ENCODE measurements at regions not wholly inside any gene's neighbourhood (a gene's known extent, or its start where the extent isn't known, plus 50 kb on each side); places are given as distances from the start of the nearest gene placed in this dataset.
A peak's percentile ranks its signal among the peaks of the same experiment; 100 is the strongest.
"Not testable (repeated sequence)": the region's sequence is repeated elsewhere in the genome, so short reads cannot be mapped to it uniquely, and the experiment has no call there.

- H3K36me3 ChIP-seq (ENCODE audit: control insufficient read depth, insufficient read depth, low read length); H3K9me3 ChIP-seq (ENCODE audit: control insufficient read depth, insufficient read depth, low read length); H3K4me3 ChIP-seq (ENCODE audit: low read depth, low read length); DNase-seq (ENCODE audit: low read depth in 4 of 6, low spot score in 6 of 6); H3K27ac ChIP-seq (ENCODE audit: low read depth, low read length); H3K4me1 ChIP-seq (ENCODE audit: control insufficient read depth, insufficient read depth, low read length); H3K27me3 ChIP-seq (ENCODE audit: control insufficient read depth, insufficient read depth, low read length): not testable (repeated sequence)
- 71% methylated on average over 1 of the region's 1 CpG for WGBS (ENCODE audit: insufficient coverage)
Observed at GRCh38 chr4:138332415-138332814, 90.3 kb upstream of the SLC7A11 start.

- Histone ChIP-seq H3K27ac (ENCODE audit: low read depth, low read length) (peak overlapping the region; percentile 12), H3K9me3 (ENCODE audit: control insufficient read depth, insufficient read depth, low read length) (no peaks in the 10 kb centered on the region), H3K4me1 (ENCODE audit: control insufficient read depth, insufficient read depth, low read length) (no peaks in the 10 kb centered on the region), H3K27me3 (ENCODE audit: control insufficient read depth, insufficient read depth, low read length) (no peaks in the 10 kb centered on the region), H3K36me3 (ENCODE audit: control insufficient read depth, insufficient read depth, low read length) (no peaks in the 10 kb centered on the region), H3K4me3 (ENCODE audit: low read depth, low read length) (no peak overlapping the region)
- peak in 1 of 6 donors; percentile 68 for DNase-seq (ENCODE audit: low read depth in 4 of 6, low spot score in 6 of 6)
- WGBS (ENCODE audit: insufficient coverage): no CpG with 5 or more reads among the region's 2 CpGs
Observed at GRCh38 chr4:138330531-138330930, 88.4 kb upstream of the SLC7A11 start.

- Histone ChIP-seq H3K9me3 (ENCODE audit: control insufficient read depth, insufficient read depth, low read length) (no peaks in the 10 kb centered on the region), H3K27ac (ENCODE audit: low read depth, low read length) (peak overlapping the region; percentile 12), H3K27me3 (ENCODE audit: control insufficient read depth, insufficient read depth, low read length) (no peaks in the 10 kb centered on the region), H3K4me1 (ENCODE audit: control insufficient read depth, insufficient read depth, low read length) (no peaks in the 10 kb centered on the region), H3K4me3 (ENCODE audit: low read depth, low read length) (no peak overlapping the region), H3K36me3 (ENCODE audit: control insufficient read depth, insufficient read depth, low read length) (no peaks in the 10 kb centered on the region)
- 72% methylated on average over 4 of the region's 6 CpGs for WGBS (ENCODE audit: insufficient coverage)
- no peak for DNase-seq (ENCODE audit: low read depth in 4 of 6, low spot score in 6 of 6)
Observed at GRCh38 chr4:138329506-138330070, 87.4 kb upstream of the SLC7A11 start.

- no CpG with 5 or more reads among the region's 1 CpG for WGBS (ENCODE audit: insufficient coverage)
- peak in 1 of 6 donors; percentile 22 for DNase-seq (ENCODE audit: low read depth in 4 of 6, low spot score in 6 of 6)
- no peak overlapping the region for H3K27ac ChIP-seq (ENCODE audit: low read depth, low read length)
- no peaks in the 10 kb centered on the region for H3K27me3 ChIP-seq (ENCODE audit: control insufficient read depth, insufficient read depth, low read length)
- no peaks in the 10 kb centered on the region for H3K36me3 ChIP-seq (ENCODE audit: control insufficient read depth, insufficient read depth, low read length)
- H3K4me1 ChIP-seq (ENCODE audit: control insufficient read depth, insufficient read depth, low read length): no peaks in the 10 kb centered on the region
- no peak overlapping the region for H3K4me3 ChIP-seq (ENCODE audit: low read depth, low read length)
- no peaks in the 10 kb centered on the region for H3K9me3 ChIP-seq (ENCODE audit: control insufficient read depth, insufficient read depth, low read length)
Observed at GRCh38 chr4:138327338-138327737, 85.2 kb upstream of the SLC7A11 start.

- H3K4me1 ChIP-seq (ENCODE audit: control insufficient read depth, insufficient read depth, low read length): no peaks in the 10 kb centered on the region
Observed at GRCh38 chr4:138320831-138321230, 78.7 kb upstream of the SLC7A11 start.

GRCh38 chr4:138320030-138320429, 77.9 kb upstream of the SLC7A11 start:
- no peaks in the 10 kb centered on the region for H3K4me1 ChIP-seq (ENCODE audit: control insufficient read depth, insufficient read depth, low read length)
- no peaks in the 10 kb centered on the region for H3K27me3 ChIP-seq (ENCODE audit: control insufficient read depth, insufficient read depth, low read length)
- H3K4me3 ChIP-seq (ENCODE audit: low read depth, low read length): no peak overlapping the region
- no peaks in the 10 kb centered on the region for H3K9me3 ChIP-seq (ENCODE audit: control insufficient read depth, insufficient read depth, low read length)
- WGBS (ENCODE audit: insufficient coverage): no CpG with 5 or more reads among the region's 1 CpG
- peak overlapping the region; percentile 45 for H3K27ac ChIP-seq (ENCODE audit: low read depth, low read length)
- no peak for DNase-seq (ENCODE audit: low read depth in 4 of 6, low spot score in 6 of 6)
- H3K36me3 ChIP-seq (ENCODE audit: control insufficient read depth, insufficient read depth, low read length): no peaks in the 10 kb centered on the region

More at GRCh38 chr4:138320831-138321230, 78.7 kb upstream of the SLC7A11 start:
- no CpG with 5 or more reads among the region's 1 CpG for WGBS (ENCODE audit: insufficient coverage)
- Histone ChIP-seq H3K9me3 (ENCODE audit: control insufficient read depth, insufficient read depth, low read length) (no peaks in the 10 kb centered on the region), H3K36me3 (ENCODE audit: control insufficient read depth, insufficient read depth, low read length) (no peaks in the 10 kb centered on the region), H3K27ac (ENCODE audit: low read depth, low read length) (peak overlapping the region; percentile 35), H3K27me3 (ENCODE audit: control insufficient read depth, insufficient read depth, low read length) (no peaks in the 10 kb centered on the region), H3K4me3 (ENCODE audit: low read depth, low read length) (no peak overlapping the region)
- peak in 4 of 6 donors; percentile 17 to 76 (median 46) for DNase-seq (ENCODE audit: low read depth in 4 of 6, low spot score in 6 of 6)

- Histone ChIP-seq H3K9me3 (ENCODE audit: control insufficient read depth, insufficient read depth, low read length) (no peaks in the 10 kb centered on the region), H3K27ac (ENCODE audit: low read depth, low read length) (peak overlapping the region; percentile 4), H3K4me1 (ENCODE audit: control insufficient read depth, insufficient read depth, low read length) (no peaks in the 10 kb centered on the region), H3K36me3 (ENCODE audit: control insufficient read depth, insufficient read depth, low read length) (no peaks in the 10 kb centered on the region), H3K27me3 (ENCODE audit: control insufficient read depth, insufficient read depth, low read length) (no peaks in the 10 kb centered on the region), H3K4me3 (ENCODE audit: low read depth, low read length) (no peak overlapping the region)
- DNase-seq (ENCODE audit: low read depth in 4 of 6, low spot score in 6 of 6): peak in 5 of 6 donors; percentile 7 to 62 (median 38)
- WGBS (ENCODE audit: insufficient coverage): 29% methylated on average over 4 of the region's 4 CpGs
Observed at GRCh38 chr4:138317175-138317748, 75.1 kb upstream of the SLC7A11 start.

GRCh38 chr4:138312536-138312911, 70.4 kb upstream of the SLC7A11 start:
- H3K9me3 ChIP-seq (ENCODE audit: control insufficient read depth, insufficient read depth, low read length): no peaks in the 10 kb centered on the region
- no peaks in the 10 kb centered on the region for H3K27me3 ChIP-seq (ENCODE audit: control insufficient read depth, insufficient read depth, low read length)
- H3K36me3 ChIP-seq (ENCODE audit: control insufficient read depth, insufficient read depth, low read length): no peaks in the 10 kb centered on the region
- H3K27ac ChIP-seq (ENCODE audit: low read depth, low read length): no peak overlapping the region
- H3K4me1 ChIP-seq (ENCODE audit: control insufficient read depth, insufficient read depth, low read length): no peaks in the 10 kb centered on the region
- no peak for DNase-seq (ENCODE audit: low read depth in 4 of 6, low spot score in 6 of 6)
- no peak overlapping the region for H3K4me3 ChIP-seq (ENCODE audit: low read depth, low read length)
- WGBS (ENCODE audit: insufficient coverage): no CpG with 5 or more reads among the region's 1 CpG

GRCh38 chr4:138311771-138312535, 69.8 kb upstream of the SLC7A11 start:
- Histone ChIP-seq H3K36me3 (ENCODE audit: control insufficient read depth, insufficient read depth, low read length) (no peaks in the 10 kb centered on the region), H3K27me3 (ENCODE audit: control insufficient read depth, insufficient read depth, low read length) (no peaks in the 10 kb centered on the region), H3K4me3 (ENCODE audit: low read depth, low read length) (no peak overlapping the region), H3K9me3 (ENCODE audit: control insufficient read depth, insufficient read depth, low read length) (no peaks in the 10 kb centered on the region), H3K27ac (ENCODE audit: low read depth, low read length) (no peak overlapping the region), H3K4me1 (ENCODE audit: control insufficient read depth, insufficient read depth, low read length) (no peaks in the 10 kb centered on the region)
- no CpG with 5 or more reads among the region's 4 CpGs for WGBS (ENCODE audit: insufficient coverage)
- no peak for DNase-seq (ENCODE audit: low read depth in 4 of 6, low spot score in 6 of 6)

- WGBS (ENCODE audit: insufficient coverage): no CpG with 5 or more reads among the region's 1 CpG
- no peak overlapping the region for H3K27ac ChIP-seq (ENCODE audit: low read depth, low read length)
Observed at GRCh38 chr4:138310991-138311390, 68.8 kb upstream of the SLC7A11 start.

More at GRCh38 chr4:138310991-138311390, 68.8 kb upstream of the SLC7A11 start:
- no peaks in the 10 kb centered on the region for H3K36me3 ChIP-seq (ENCODE audit: control insufficient read depth, insufficient read depth, low read length)
- no peak for DNase-seq (ENCODE audit: low read depth in 4 of 6, low spot score in 6 of 6)
- H3K27me3 ChIP-seq (ENCODE audit: control insufficient read depth, insufficient read depth, low read length): no peaks in the 10 kb centered on the region
- H3K9me3 ChIP-seq (ENCODE audit: control insufficient read depth, insufficient read depth, low read length): no peaks in the 10 kb centered on the region
- H3K4me1 ChIP-seq (ENCODE audit: control insufficient read depth, insufficient read depth, low read length): no peaks in the 10 kb centered on the region
- no peak overlapping the region for H3K4me3 ChIP-seq (ENCODE audit: low read depth, low read length)
